ENCODE measurements at regions not wholly inside any gene's neighbourhood (a gene's known extent, or its start where the extent isn't known, plus 50 kb on each side); places are given as distances from the start of the nearest gene placed in this dataset.
A peak's percentile ranks its signal among the peaks of the same experiment; 100 is the strongest.

DNA sequence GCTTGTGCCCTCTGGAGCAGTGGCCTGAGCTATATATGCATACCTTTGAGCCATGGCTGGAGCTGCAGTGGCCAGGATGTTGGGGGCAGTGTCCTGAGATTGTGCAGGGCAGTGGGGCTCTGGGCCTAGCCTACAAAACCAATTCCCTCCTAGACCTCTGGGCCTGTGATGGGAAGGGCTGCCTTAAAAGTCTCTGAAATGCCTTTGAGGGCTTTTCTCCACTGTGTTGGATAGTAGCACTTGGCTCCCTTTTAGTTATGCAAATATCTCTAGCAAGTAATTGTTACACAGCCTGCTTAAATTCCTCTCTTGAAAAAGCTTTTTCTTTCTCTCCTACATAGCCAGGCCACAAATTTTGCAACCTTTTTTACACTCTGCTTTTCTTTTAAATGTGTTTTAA, 426.4 kb downstream of the ACTR3B start:
- H3K27me3 ChIP-seq: no peaks in the 10 kb centered on the region
- no peak overlapping the region for H3K27ac ChIP-seq
- H3K4me1 ChIP-seq: no peaks in the 10 kb centered on the region
- H3K36me3 ChIP-seq: no peaks in the 10 kb centered on the region
- intact Hi-C loops (cut with DNase I): no loop called here
- no peaks in the 10 kb centered on the region for H3K9me3 ChIP-seq
- no peak for DNase-seq
- TF ChIP-seq, protein P1, sequence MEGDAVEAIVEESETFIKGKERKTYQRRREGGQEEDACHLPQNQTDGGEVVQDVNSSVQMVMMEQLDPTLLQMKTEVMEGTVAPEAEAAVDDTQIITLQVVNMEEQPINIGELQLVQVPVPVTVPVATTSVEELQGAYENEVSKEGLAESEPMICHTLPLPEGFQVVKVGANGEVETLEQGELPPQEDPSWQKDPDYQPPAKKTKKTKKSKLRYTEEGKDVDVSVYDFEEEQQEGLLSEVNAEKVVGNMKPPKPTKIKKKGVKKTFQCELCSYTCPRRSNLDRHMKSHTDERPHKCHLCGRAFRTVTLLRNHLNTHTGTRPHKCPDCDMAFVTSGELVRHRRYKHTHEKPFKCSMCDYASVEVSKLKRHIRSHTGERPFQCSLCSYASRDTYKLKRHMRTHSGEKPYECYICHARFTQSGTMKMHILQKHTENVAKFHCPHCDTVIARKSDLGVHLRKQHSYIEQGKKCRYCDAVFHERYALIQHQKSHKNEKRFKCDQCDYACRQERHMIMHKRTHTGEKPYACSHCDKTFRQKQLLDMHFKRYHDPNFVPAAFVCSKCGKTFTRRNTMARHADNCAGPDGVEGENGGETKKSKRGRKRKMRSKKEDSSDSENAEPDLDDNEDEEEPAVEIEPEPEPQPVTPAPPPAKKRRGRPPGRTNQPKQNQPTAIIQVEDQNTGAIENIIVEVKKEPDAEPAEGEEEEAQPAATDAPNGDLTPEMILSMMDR (IDR thresholded peaks at IDR 0.05): no peak
- no peak for TF ChIP-seq POLR2A (IDR thresholded peaks at IDR 0.05)
- ATAC-seq: no peak
- no peak overlapping the region for H3K4me3 ChIP-seq

DNA sequence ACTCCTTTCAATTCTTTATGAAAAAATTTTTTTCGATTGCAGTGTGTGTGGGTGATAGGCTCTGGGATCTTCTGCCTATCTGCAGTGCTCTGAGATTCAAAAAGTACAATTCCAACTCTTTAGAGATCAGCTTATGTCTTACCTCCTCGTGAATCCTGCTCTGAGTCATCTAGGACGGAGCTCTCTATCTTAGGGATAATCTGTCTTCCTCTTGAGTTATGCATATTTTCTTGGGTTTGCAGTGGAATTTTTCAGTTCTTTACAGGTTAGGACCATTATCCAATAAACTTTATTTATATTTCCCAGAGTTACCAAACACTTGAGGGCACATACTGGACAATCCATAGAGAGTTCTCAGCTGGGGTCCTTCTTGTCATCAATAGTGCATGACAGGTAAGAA, 428.6 kb downstream of the ACTR3B start:
- WGBS (ENCODE audit: insufficient coverage, low coverage, low lambda C conversion rate, missing lambda C conversion rate): 51% methylated on average over 3 of the region's 3 CpGs

DNA sequence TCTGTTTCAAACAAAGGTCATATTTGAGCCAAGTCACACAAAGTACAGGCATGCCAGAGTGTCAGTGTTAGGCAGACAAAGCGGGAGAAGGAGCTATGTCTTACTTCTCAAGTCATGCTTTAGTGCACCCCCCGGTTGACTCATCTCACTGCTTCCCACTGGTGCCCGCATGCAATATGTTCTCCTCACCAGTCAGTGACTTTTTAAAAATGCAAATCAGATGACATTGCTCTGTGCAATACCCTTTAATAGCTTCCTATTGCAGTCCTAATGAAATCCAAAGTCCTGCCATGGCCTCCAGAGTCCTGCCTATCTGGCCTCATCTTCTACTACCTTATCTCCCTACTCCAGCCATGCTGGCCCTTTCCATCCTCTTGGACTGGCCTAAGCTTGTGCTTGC, 429.1 kb downstream of the ACTR3B start:
- no peak overlapping the region for H3K4me3 ChIP-seq
- no peaks in the 10 kb centered on the region for H3K9me3 ChIP-seq
- DNase-seq: no peak

More for the DNA sequence above, 428.6 kb downstream of the ACTR3B start:
- DNase-seq (no peak), ATAC-seq (no peak)
- H3K4me3 ChIP-seq: no peak overlapping the region
- H3K4me1 ChIP-seq: no peaks in the 10 kb centered on the region
- intact Hi-C loops (cut with DNase I): no loop called here
- H3K27ac ChIP-seq: no peak overlapping the region
- H3K9me3 ChIP-seq: no peaks in the 10 kb centered on the region
- TF ChIP-seq, protein P1 (IDR thresholded peaks at IDR 0.05): no peak
- no peaks in the 10 kb centered on the region for H3K36me3 ChIP-seq
- no peaks in the 10 kb centered on the region for H3K27me3 ChIP-seq

DNA sequence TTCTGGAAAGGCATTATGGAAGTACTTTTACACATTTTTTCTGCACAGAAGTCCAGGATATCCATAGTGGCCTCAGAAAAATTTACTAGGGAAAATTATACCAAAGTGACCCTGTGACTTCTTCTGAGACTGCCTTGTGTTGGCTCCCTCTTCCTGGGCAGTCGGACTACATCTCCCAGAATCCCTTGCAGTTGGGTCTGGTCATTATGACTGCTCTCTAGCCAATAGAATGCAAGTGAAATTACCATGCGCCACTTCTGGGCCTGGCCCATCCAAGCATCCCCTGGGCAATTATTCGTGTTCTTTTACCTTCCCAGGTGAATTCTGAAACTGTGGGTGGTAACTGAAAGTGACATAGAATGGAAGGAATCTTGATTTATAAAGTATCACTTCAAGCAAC, 430.9 kb downstream of the ACTR3B start:
- Histone ChIP-seq H3K36me3 (no peaks in the 10 kb centered on the region), H3K9me3 (no peaks in the 10 kb centered on the region), H3K4me3 (no peak overlapping the region), H3K27ac (no peak overlapping the region), H3K4me1 (no peaks in the 10 kb centered on the region), H3K27me3 (no peaks in the 10 kb centered on the region)
- DNase-seq (no peak), ATAC-seq (peak in 2 of 4 donors; percentile 38 to 44)
- 27% methylated on average over 3 of the region's 3 CpGs for WGBS (ENCODE audit: insufficient coverage, low coverage, low lambda C conversion rate, missing lambda C conversion rate)
- intact Hi-C loops (cut with DNase I): no loop called here
- TF ChIP-seq, protein P1 (IDR thresholded peaks at IDR 0.05): no peak
- no peak for TF ChIP-seq POLR2A (IDR thresholded peaks at IDR 0.05)

More for the DNA sequence above, 429.1 kb downstream of the ACTR3B start:
- Histone ChIP-seq H3K4me1 (no peaks in the 10 kb centered on the region), H3K27ac (no peak overlapping the region), H3K27me3 (no peaks in the 10 kb centered on the region), H3K36me3 (no peaks in the 10 kb centered on the region)
- 40% methylated on average over 1 of the region's 3 CpGs for WGBS (ENCODE audit: insufficient coverage, low coverage, low lambda C conversion rate, missing lambda C conversion rate)
- no peak for ATAC-seq
- intact Hi-C loops (cut with DNase I): no loop called here
- TF ChIP-seq, protein P1 (IDR thresholded peaks at IDR 0.05): no peak
- no peak for TF ChIP-seq POLR2A (IDR thresholded peaks at IDR 0.05)

DNA sequence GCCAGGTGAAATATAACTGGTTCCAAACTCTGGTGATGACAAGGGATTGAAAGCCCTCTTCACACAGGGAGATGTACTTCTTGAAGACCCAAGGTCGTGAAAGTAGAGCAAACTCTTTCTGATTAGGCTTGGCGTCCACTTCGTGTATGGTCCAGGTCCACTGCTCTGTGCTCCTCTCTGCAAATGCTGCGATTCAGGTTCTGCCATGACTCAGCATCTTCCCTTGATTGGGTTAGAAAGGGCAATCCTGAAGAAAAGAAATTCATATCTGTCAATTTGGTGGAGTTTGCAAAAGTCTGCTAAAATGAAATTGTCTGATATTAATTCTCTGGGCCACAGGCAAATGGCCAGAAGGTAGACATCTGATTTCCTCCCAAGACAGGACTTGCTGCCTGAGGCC, 431.4 kb downstream of the ACTR3B start:
- Histone ChIP-seq H3K4me3 (no peak overlapping the region), H3K4me1 (no peaks in the 10 kb centered on the region), H3K27ac (no peak overlapping the region), H3K36me3 (no peaks in the 10 kb centered on the region), H3K9me3 (no peaks in the 10 kb centered on the region), H3K27me3 (no peaks in the 10 kb centered on the region)
- no peak for TF ChIP-seq POLR2A (IDR thresholded peaks at IDR 0.05)
- TF ChIP-seq, protein P1 (IDR thresholded peaks at IDR 0.05): no peak
- 74% methylated on average over 4 of the region's 4 CpGs for WGBS (ENCODE audit: insufficient coverage, low coverage, low lambda C conversion rate, missing lambda C conversion rate)
- ATAC-seq (no peak), DNase-seq (no peak)
- intact Hi-C loops (cut with DNase I): no loop called here
